ENCODE measurements at regions not wholly inside any gene's neighbourhood (a gene's known extent, or its start where the extent isn't known, plus 50 kb on each side); places are given as distances from the start of the nearest gene placed in this dataset.

- TF ChIP-seq POLR2A (IDR thresholded peaks at IDR 0.05) (no peak), CTCF (IDR thresholded peaks at IDR 0.05) (no peak), EP300 (IDR thresholded peaks at IDR 0.05) (no peak)
These were observed 52.5 kb downstream of the GADD45G start for GRCh38 chr9:89657295-89657694.

Data from upper lobe of left lung (tissue), 4 donors.